ENCODE measurements at regions not wholly inside any gene's neighbourhood (a gene's known extent, or its start where the extent isn't known, plus 50 kb on each side); places are given as distances from the start of the nearest gene placed in this dataset.

DNA sequence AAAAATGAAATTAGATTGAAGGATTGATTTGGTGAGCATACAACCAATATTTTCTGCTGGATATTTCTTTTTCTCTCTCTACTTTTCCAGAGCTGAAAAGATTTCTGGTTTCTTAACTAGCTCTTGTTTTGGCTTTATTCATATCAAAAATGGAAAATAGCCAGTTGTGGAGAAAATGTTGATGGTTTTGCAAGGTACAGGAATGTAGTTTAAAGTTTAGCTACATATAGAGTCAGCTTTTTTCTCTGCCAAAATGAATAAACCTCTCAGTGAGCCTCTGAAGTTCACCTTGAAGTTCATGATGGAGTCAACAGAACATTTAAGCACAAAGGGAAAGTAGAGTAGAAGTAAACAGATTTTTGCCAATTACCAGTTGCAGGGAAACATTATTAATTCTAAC is 720.5 kb upstream of the ALCAM start:
- H4K8ac ChIP-seq (ENCODE audit: extremely low read depth, insufficient read depth, low read length) = no peak overlapping the region
- H3K27me3 ChIP-seq (replicated peaks in 1 of 4; ENCODE audit: control insufficient read depth in 3 of 4, extremely low read depth in 1 of 4, insufficient read depth in 3 of 4, low read length in 3 of 4) = no peaks in the 10 kb centered on the region
- no peak overlapping the region for H3K9ac ChIP-seq (replicated peaks in 1 of 4; ENCODE audit: extremely low read depth in 1 of 4, low read depth in 3 of 4, low read length in 3 of 4)
- no peaks in the 10 kb centered on the region for H3K79me1 ChIP-seq (ENCODE audit: low read depth, low read length)
- H2BK15ac ChIP-seq (ENCODE audit: low read length) = no peak overlapping the region
- H3K4me2 ChIP-seq (ENCODE audit: insufficient read depth in 1 of 2, low read depth in 2 of 2, low read length in 2 of 2) = no peak overlapping the region
- H2BK12ac ChIP-seq (ENCODE audit: low read depth, low read length) = no peak overlapping the region
- no peaks in the 10 kb centered on the region for H4K20me1 ChIP-seq (replicated peaks in 1 of 2; ENCODE audit: control insufficient read depth in 1 of 2, insufficient read depth in 2 of 2, low read length in 2 of 2)
- no peak overlapping the region for H2AK5ac ChIP-seq (ENCODE audit: low read depth, low read length)
- POLR2A ChIA-PET (ENCODE audit: partially characterized antibody) = no interaction called here
- no peak overlapping the region for H4K91ac ChIP-seq (replicated peaks; ENCODE audit: insufficient read length, low read length)
- no peak overlapping the region for H3K4ac ChIP-seq (replicated peaks; ENCODE audit: insufficient read length, low read depth, low read length)
- no peak overlapping the region for H3K27ac ChIP-seq (ENCODE audit: low read depth, low read length)
- DNase-seq (ENCODE audit: low read depth in 1 of 2, low spot score in 2 of 2) = no peak
- no peak overlapping the region for H2BK20ac ChIP-seq (ENCODE audit: low read length)
- H3K23ac ChIP-seq (ENCODE audit: insufficient read length) = no peak overlapping the region
- no peaks in the 10 kb centered on the region for H3K4me1 ChIP-seq (replicated peaks in 1 of 4; ENCODE audit: control insufficient read depth in 3 of 4, insufficient read depth in 4 of 4, low read length in 3 of 4)
- no peaks in the 10 kb centered on the region for H3K23me2 ChIP-seq (ENCODE audit: low read depth, low read length)
- no peak overlapping the region for H3K56ac ChIP-seq (replicated peaks; ENCODE audit: insufficient read length, low read depth, low read length)
- H3K79me2 ChIP-seq (ENCODE audit: control insufficient read depth in 1 of 2, insufficient read depth in 2 of 2, low read length in 2 of 2) = no peaks in the 10 kb centered on the region
- H2BK120ac ChIP-seq (replicated peaks; ENCODE audit: low read depth, low read length) = no peak overlapping the region
- no peak overlapping the region for H4K5ac ChIP-seq (ENCODE audit: insufficient read length, low read depth, low read length)
- no peak overlapping the region for H3K14ac ChIP-seq (ENCODE audit: insufficient read length)
- H3K18ac ChIP-seq (ENCODE audit: extremely low read depth, low read length) = no peak overlapping the region
- CTCF ChIA-PET (ENCODE audit: partially characterized antibody) = interaction anchor here (1.1 to 2.0 kb wide), 5 partner anchors 13 to 871 kb away, joined by 3 to 6 read pairs (median 4); no protein-coding TSS in a partner anchor
- H2AFZ ChIP-seq (ENCODE audit: low read length) = no peak overlapping the region
- no peak overlapping the region for H2BK5ac ChIP-seq (ENCODE audit: low read depth, low read length)
- no peak for FAIRE-seq
- TF ChIP-seq EGR1 (IDR thresholded peaks at IDR 0.05; ENCODE audit: borderline replicate concordance, low read depth, low read length) = no peak
- no peak for TF ChIP-seq TAF7 (optimal IDR thresholded peaks at IDR 0.05; ENCODE audit: borderline replicate concordance, low read depth, low read length)
- TF ChIP-seq, protein P1, sequence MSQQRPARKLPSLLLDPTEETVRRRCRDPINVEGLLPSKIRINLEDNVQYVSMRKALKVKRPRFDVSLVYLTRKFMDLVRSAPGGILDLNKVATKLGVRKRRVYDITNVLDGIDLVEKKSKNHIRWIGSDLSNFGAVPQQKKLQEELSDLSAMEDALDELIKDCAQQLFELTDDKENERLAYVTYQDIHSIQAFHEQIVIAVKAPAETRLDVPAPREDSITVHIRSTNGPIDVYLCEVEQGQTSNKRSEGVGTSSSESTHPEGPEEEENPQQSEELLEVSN (IDR thresholded peaks at IDR 0.05) = no peak
- no peak for TF ChIP-seq EZH2 (IDR thresholded peaks at IDR 0.05; ENCODE audit: low read depth, low read length, severe bottlenecking)
- TF ChIP-seq SP1 (IDR thresholded peaks at IDR 0.05; ENCODE audit: low read depth, low read length) = no peak
- no peak for TF ChIP-seq KDM5A (IDR thresholded peaks at IDR 0.05; ENCODE audit: low read length)
- no peak for TF ChIP-seq ASH2L (IDR thresholded peaks at IDR 0.05; ENCODE audit: low read length)
- TF ChIP-seq CHD2 (IDR thresholded peaks at IDR 0.05; ENCODE audit: low read length) = no peak
- no peak for TF ChIP-seq RBBP5 (IDR thresholded peaks at IDR 0.05; ENCODE audit: borderline replicate concordance, low read depth, low read length)
- no peak for TF ChIP-seq PHF8 (conservative IDR thresholded peaks at IDR 0.05; ENCODE audit: low read depth, low read length)
- TF ChIP-seq ZNF274 (IDR thresholded peaks at IDR 0.05; ENCODE audit: borderline replicate concordance, extremely low read depth, low read length) = no peak
- no peak for TF ChIP-seq SIN3A (conservative IDR thresholded peaks at IDR 0.05 in 1 of 2, IDR thresholded peaks at IDR 0.05 in 1 of 2; ENCODE audit: low read depth in 1 of 2, low read length in 2 of 2)
- no peak for TF ChIP-seq SUZ12 (IDR thresholded peaks at IDR 0.05; ENCODE audit: low read length)
- TF ChIP-seq BRCA1 (IDR thresholded peaks at IDR 0.05; ENCODE audit: low read depth, low read length) = no peak
- TF ChIP-seq GTF2F1 (IDR thresholded peaks at IDR 0.05; ENCODE audit: borderline replicate concordance, low read depth, low read length) = no peak
- TF ChIP-seq FOSL1 (IDR thresholded peaks at IDR 0.05; ENCODE audit: insufficient read depth, low read depth, low read length) = no peak
- H3K9me3 ChIP-seq (ENCODE audit: insufficient read depth in 2 of 2, low read depth in 1 of 2, low read length in 1 of 2) = no peaks in the 10 kb centered on the region
- H3K4me3 ChIP-seq (ENCODE audit: extremely low read depth in 1 of 4, insufficient read depth in 2 of 4, low read depth in 3 of 4, low read length in 4 of 4) = no peak overlapping the region
- H3K36me3 ChIP-seq (ENCODE audit: control insufficient read depth in 2 of 4, insufficient read depth in 4 of 4, low read length in 3 of 4) = no peaks in the 10 kb centered on the region
